Body of pancreas (tissue), 4 donors: ENCODE measurements at regions not wholly inside any gene's neighbourhood (a gene's known extent, or its start where the extent isn't known, plus 50 kb on each side); places are given as distances from the start of the nearest gene placed in this dataset.

ENCODE experiments used
- ATAC-seq: fragments of 150-250 bp; one replicate; pipeline ENCODE4 v1.9.1; 2016
- DNase-seq, 4 donors: peaks; one replicate each; pipeline ENCODE4 v3.0.0-alpha.2; 2019
- H3K27ac ChIP-seq, 4 donors: fragments of 200-600 bp; sonication (generic); 1 replicate in 3 of 4; 2 replicates in 1 of 4; pipeline versions ENCODE4 v1.5.1 to v1.6.1; 2016 to 2019; ENCODE audit warnings: mild to moderate bottlenecking in 1 of 4, mixed read lengths in 1 of 4, moderate library complexity in 1 of 4
- H3K27me3 ChIP-seq, 2 donors: fragments of 200-600 bp; sonication (generic); one replicate each; pipeline ENCODE4 v1.6.0; 2016; ENCODE audit warnings: mild to moderate bottlenecking in 1 of 2
- H3K36me3 ChIP-seq, 2 donors: fragments of 200-600 bp; sonication (generic); replicated peaks in 1 of 2; 2 replicates each; pipeline ENCODE4 v1.5.1; 2016; ENCODE audit warnings: low read depth in 2 of 2; ENCODE audit not compliant: insufficient read depth in 1 of 2
- H3K4me1 ChIP-seq: fragments of 200-600 bp; sonication (generic); one replicate; pipeline ENCODE4 v1.6.0; 2016
- H3K4me3 ChIP-seq, 2 donors: fragments of 200-600 bp; sonication (generic); 1 replicate in 1 of 2; 2 replicates in 1 of 2; pipeline ENCODE4 v1.5.1; 2016 to 2019
- H3K9me3 ChIP-seq, 3 donors: fragments of 200-600 bp; sonication (generic); 1 replicate in 2 of 3; 2 replicates in 1 of 3; pipeline ENCODE4 v1.5.1; 2016
- CTCF ChIP-seq, 7 experiments: fragments of 450-650 bp in 4 of 7; fragments of 200-600 bp in 3 of 7; sonication (generic) in 3 of 7; IDR thresholded peaks; one replicate each; pipeline ENCODE4 v1.5.1; 2016 to 2019; ENCODE audit warnings: antibody characterized with exemption in 7 of 7
- POLR2A ChIP-seq, 3 donors: fragments of 450-650 bp; IDR thresholded peaks; one replicate each; pipeline ENCODE4 v1.6.1; 2016; ENCODE audit warnings: antibody characterized with exemption in 3 of 3, mild to moderate bottlenecking in 2 of 3
- WGBS, 2 donors: methylation state at CpG; one replicate each; pipeline ENCODE4 v1.1.5; 2017; 5-methylcytosine and 5-hydroxymethylcytosine counted together
- intact Hi-C: fragments of 100-400 bp; cut with DNase I; formaldehyde crosslinking; loops from one replicate; pipeline ENCODE4 v1.15.1; 2023

- H3K4me1 ChIP-seq = no peaks in the 10 kb centered on the region
- TF ChIP-seq CTCF (IDR thresholded peaks at IDR 0.05) = no peak
- TF ChIP-seq POLR2A (IDR thresholded peaks at IDR 0.05) = no peak
- no peaks in the 10 kb centered on the region for H3K36me3 ChIP-seq
- 53 to 64% methylated on average over 2 of the region's 2 CpGs for WGBS, 2 donors
- no peaks in the 10 kb centered on the region for H3K27me3 ChIP-seq
- ATAC-seq = no peak
- H3K27ac ChIP-seq = no peak overlapping the region
- intact Hi-C loops = no loop called here
- DNase-seq = no peak
- H3K9me3 ChIP-seq = no peaks in the 10 kb centered on the region
- no peak overlapping the region for H3K4me3 ChIP-seq
Observed at GRCh38 chr4:133247861-133248260, 98.8 kb downstream of the PCDH10 start.

GRCh38 chr4:133245226-133245625 is 96.1 kb downstream of the PCDH10 start:
- no peak for ATAC-seq
- intact Hi-C loops = no loop called here
- 88 to 93% methylated on average over 1 of the region's 1 CpG for WGBS, 2 donors

More at GRCh38 chr4:133245226-133245625, 96.1 kb downstream of the PCDH10 start:
- no peaks in the 10 kb centered on the region for H3K4me1 ChIP-seq
- no peak for TF ChIP-seq CTCF (IDR thresholded peaks at IDR 0.05)
- no peak for TF ChIP-seq POLR2A (IDR thresholded peaks at IDR 0.05)
- H3K4me3 ChIP-seq = no peak overlapping the region
- no peak for DNase-seq
- no peaks in the 10 kb centered on the region for H3K27me3 ChIP-seq
- H3K36me3 ChIP-seq = no peaks in the 10 kb centered on the region
- no peaks in the 10 kb centered on the region for H3K9me3 ChIP-seq
- H3K27ac ChIP-seq = no peak overlapping the region
